ENCODE measurements at regions not wholly inside any gene's neighbourhood (a gene's known extent, or its start where the extent isn't known, plus 50 kb on each side); places are given as distances from the start of the nearest gene placed in this dataset.

DNA sequence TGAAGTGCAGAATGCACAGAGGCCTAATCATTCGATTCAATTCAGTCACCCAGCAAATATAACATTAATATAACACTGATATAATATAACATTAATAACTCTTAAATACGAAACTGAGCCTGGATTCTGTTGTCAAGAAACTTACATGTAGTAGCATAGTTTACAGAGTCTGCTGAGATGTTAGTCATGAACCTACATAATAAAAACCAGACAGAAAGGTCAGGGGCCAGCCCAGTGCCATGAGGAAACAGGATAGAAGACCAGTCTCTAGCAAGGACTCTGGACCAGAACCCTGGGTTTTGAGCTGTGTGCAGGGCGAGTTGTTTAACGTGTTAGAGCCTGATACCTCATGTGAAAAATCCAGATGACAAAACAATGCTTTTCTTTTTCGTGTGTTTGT is 234.7 kb downstream of the NR2F1-AS1 start:
- TF ChIP-seq ZFX (IDR thresholded peaks at IDR 0.05; ENCODE audit: borderline replicate concordance): no peak
- TF ChIP-seq, protein P1, sequence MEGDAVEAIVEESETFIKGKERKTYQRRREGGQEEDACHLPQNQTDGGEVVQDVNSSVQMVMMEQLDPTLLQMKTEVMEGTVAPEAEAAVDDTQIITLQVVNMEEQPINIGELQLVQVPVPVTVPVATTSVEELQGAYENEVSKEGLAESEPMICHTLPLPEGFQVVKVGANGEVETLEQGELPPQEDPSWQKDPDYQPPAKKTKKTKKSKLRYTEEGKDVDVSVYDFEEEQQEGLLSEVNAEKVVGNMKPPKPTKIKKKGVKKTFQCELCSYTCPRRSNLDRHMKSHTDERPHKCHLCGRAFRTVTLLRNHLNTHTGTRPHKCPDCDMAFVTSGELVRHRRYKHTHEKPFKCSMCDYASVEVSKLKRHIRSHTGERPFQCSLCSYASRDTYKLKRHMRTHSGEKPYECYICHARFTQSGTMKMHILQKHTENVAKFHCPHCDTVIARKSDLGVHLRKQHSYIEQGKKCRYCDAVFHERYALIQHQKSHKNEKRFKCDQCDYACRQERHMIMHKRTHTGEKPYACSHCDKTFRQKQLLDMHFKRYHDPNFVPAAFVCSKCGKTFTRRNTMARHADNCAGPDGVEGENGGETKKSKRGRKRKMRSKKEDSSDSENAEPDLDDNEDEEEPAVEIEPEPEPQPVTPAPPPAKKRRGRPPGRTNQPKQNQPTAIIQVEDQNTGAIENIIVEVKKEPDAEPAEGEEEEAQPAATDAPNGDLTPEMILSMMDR (IDR thresholded peaks at IDR 0.05): no peak
- H3K27ac ChIP-seq: no peak overlapping the region

DNA sequence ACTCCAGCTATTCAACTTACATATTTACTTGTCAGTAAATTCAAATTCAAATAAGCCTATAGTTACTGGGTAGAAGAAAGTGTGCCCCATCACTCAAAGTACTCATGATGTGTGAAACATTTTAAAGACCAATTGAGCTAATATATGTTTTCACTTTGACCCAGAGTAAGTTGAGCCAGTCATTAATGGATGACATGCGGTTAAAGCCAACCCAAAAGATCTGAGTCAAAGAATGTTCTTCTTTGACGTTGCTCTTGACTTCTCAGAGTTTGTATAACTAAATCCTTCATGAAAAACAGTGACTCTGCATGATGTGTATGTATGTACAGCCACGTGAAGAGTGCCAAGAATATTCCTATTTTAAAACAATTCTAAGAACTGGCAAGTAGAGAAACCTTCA is 237.4 kb downstream of the NR2F1-AS1 start:
- no peak overlapping the region for H3K27ac ChIP-seq
- no peak for TF ChIP-seq ZFX (IDR thresholded peaks at IDR 0.05; ENCODE audit: borderline replicate concordance)
- TF ChIP-seq, protein P1 (IDR thresholded peaks at IDR 0.05): no peak

DNA sequence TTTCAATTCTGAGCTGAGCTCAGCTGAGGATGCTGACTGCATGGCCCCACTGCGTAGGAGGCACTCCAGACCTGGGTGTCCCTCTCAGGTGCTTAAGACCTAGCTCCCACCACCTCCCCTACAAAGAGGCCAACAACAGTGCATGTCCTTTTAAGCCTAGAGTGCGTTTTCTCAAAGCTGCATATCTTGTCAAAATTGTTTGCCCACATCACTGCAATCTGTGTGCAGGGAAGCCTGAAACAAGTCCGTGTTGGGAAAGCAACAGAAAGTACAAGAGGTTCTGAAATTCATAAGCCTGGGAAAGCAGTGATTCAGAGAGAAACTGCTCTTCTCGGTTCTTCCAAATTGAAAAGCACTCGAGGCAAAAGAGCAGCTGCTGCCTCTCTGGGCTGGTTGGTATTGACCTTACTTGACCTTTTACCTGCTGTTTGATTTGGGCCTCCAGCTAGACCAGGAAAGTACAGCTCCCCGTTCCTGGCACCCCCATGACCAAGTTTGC is 238.4 kb downstream of the NR2F1-AS1 start:
- TF ChIP-seq, protein P1 (IDR thresholded peaks at IDR 0.05): no peak
- TF ChIP-seq ZFX (IDR thresholded peaks at IDR 0.05; ENCODE audit: borderline replicate concordance): no peak
- H3K27ac ChIP-seq: no peak overlapping the region

DNA sequence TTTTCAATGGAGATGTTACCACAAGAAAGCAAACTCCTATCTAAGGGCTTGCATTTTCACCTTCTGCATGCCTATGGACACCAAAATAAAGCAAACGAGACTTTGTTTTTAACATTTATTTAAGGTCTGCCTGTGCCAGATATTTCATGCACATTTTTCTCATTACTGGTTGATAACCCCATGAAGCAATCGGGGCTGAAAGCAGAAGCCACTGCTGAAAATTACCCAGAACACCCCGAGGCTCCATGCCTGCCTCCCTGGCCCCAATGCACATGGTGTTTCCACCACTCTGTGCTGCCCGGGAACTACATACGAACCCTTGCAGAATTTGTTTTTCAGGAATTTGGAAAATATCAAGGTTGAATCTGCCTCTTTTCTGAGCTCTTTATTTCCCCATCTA is 240.1 kb downstream of the NR2F1-AS1 start:
- H3K27ac ChIP-seq: no peak overlapping the region

DNA sequence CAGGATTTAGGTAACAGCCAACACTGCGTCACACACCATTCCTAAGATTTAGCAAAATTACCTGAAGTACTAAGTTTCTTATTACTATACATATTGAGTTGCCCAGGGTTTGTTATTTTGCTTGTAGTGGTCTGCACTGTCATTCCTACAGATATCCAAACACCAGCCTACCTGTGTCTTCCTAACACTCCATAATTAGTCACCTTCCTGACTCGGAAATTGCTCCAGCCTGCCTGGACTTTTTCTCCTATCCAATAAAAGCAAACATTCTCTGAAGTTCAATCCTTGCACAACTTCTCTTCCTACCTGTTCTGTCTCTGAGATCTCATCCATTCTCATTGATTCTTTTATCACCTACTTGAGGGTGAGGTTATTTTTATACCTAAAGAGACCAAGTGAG is 243.9 kb downstream of the NR2F1-AS1 start:
- TF ChIP-seq, protein P1 (IDR thresholded peaks at IDR 0.05): no peak
- no peak for TF ChIP-seq ZFX (IDR thresholded peaks at IDR 0.05; ENCODE audit: borderline replicate concordance)
- no peak overlapping the region for H3K27ac ChIP-seq

More for the DNA sequence above, 240.1 kb downstream of the NR2F1-AS1 start:
- no peak for TF ChIP-seq ZFX (IDR thresholded peaks at IDR 0.05; ENCODE audit: borderline replicate concordance)
- TF ChIP-seq, protein P1 (IDR thresholded peaks at IDR 0.05): no peak

DNA sequence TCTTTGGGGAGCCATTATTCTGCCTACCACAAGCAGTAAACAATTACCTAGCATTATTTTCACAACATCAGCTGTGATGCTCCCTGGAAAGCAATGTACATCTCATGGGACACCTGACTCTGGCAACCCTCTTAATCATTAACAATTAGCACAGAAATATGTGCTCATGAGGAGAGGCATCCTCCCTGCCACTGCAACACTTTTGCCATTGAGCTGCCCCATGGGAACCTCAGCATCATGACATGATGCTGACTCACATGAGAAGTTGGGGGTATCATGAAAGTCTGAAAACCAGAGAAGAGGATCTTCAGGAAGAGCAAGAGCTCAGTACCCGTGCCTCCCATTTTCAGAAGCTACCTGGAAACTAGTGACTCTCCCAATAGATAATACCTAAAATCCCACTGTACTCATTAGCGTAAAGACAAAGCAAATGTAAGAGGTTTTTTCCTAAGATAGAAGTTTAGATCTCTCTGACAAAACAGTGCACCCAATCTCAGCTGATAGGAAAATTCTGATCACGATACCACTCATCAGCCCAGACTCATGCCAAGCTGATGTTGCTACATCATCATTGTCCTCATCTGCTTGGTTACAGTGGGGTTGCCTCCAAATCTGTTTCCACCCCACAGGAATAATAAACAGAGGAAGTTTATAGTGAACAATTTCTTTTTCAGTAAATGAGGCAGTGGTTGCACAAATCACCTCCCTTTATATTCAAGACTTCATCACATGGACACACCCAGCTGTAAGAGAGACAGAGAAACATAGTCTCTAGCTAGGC is 244.5 kb downstream of the NR2F1-AS1 start:
- no peak overlapping the region for H3K27ac ChIP-seq
- no peak for TF ChIP-seq ZFX (IDR thresholded peaks at IDR 0.05; ENCODE audit: borderline replicate concordance)
- TF ChIP-seq, protein P1 (IDR thresholded peaks at IDR 0.05): no peak

DNA sequence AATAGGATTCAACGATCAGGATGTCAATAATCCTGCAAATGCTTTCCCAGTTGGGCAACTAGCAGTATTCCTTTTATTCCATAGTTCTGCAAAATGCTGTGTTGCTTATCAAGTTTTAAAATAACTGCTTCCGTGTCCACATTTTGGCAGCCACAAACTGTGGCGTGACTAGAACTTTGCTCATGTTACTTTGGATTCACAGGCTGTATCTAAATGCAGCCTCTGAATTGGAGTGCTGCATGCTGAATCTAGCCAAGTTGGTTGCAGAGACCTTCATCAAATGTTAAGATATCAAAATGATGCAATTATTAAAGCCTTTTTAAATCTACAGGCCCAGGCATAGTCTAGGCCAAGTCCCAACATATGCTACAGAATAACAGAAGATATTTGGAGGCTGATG is 249.2 kb downstream of the NR2F1-AS1 start:
- TF ChIP-seq, protein P1 (IDR thresholded peaks at IDR 0.05): no peak
- TF ChIP-seq ZFX (IDR thresholded peaks at IDR 0.05; ENCODE audit: borderline replicate concordance): no peak
- H3K27ac ChIP-seq: no peak overlapping the region
